NT2/D1 (cell line): ENCODE measurements at regions not wholly inside any gene's neighbourhood (a gene's known extent, or its start where the extent isn't known, plus 50 kb on each side); places are given as distances from the start of the nearest gene placed in this dataset.

Source experiments
- SUZ12 ChIP-seq: IDR thresholded peaks from 2 replicates; pipeline ENCODE4 v1.6.1; 2011; ENCODE audit not compliant: insufficient read length, insufficient read depth; ENCODE audit errors: extremely low read depth
- YY1 ChIP-seq: IDR thresholded peaks from 2 replicates; pipeline ENCODE4 v1.6.1; 2011; ENCODE audit not compliant: insufficient read length, insufficient read depth
- ZNF274 ChIP-seq: IDR thresholded peaks from 2 replicates; pipeline ENCODE4 v1.6.1; 2011; ENCODE audit warnings: mild to moderate bottlenecking, low read depth, low read length

- TF ChIP-seq ZNF274 (no peak), YY1 (no peak), SUZ12 (no peak)
Measured at GRCh38 chr5:31106691-31107090, 86.8 kb upstream of the CDH6 start.
